ENCODE measurements at regions not wholly inside any gene's neighbourhood (a gene's known extent, or its start where the extent isn't known, plus 50 kb on each side); places are given as distances from the start of the nearest gene placed in this dataset.

DNA sequence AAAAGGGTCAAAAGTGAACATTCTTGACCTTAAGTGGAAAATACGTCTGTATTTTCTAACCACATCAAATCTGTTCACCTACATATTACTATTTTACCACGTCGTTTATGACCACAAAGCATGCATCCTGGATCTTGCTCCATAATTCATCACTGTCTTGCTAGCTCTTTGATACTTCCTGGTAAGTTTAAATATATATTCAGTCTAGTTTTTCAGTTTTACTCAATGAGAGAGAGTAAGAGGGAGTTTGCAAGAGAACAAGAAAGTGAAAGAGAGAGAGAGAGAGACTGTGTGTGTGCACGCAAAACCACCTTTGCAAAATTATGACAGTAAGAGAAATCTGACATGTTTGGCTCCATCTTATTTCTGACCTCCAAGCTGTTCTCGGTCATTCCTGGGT is 173.7 kb upstream of the GALNTL6 start:
- peak in 1 of 4 donors; percentile 3 for DNase-seq (ENCODE audit: low read depth in 4 of 4, low spot score in 2 of 4)

DNA sequence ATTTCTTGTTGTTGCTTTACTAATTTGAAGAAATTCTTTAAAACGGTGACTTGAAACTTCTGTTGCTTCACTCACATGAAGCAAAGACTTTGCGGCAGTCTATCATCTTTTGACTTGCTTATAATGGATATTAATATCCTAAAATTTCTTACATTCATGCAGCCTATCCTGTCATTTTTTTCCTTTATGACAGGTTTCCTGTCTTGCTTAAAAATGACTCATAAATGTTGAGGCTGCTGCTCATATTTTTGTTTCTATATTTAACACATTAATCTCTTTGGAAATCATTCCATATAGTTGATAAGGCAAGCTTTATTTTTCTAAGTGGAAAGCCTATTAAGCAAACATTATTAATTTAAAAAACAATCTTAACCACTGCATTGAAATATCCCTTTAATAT is 176.6 kb upstream of the GALNTL6 start:
- DNase-seq (ENCODE audit: low read depth in 4 of 4, low spot score in 2 of 4): no peak

DNA sequence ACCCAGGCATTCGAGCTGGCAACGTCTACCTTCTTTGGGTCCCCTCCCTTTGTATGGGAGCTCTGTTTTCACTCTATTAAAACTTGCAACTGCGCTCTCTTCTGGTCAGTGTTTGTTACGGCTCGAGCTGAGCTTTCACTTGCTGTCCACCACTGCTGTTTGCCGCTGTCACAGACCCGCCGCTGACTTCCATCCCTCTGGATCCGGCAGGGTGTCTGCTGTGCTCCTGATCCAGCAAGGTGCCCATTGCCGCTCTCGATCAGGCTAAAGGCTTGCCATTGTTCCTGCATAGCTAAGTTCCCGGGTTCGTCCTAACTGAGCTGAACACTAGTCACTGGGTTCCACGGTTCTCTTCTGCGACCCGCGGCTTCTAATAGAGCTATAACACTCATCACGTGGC is 183.5 kb upstream of the GALNTL6 start:
- DNase-seq (ENCODE audit: low read depth in 4 of 4, low spot score in 2 of 4): no peak

DNA sequence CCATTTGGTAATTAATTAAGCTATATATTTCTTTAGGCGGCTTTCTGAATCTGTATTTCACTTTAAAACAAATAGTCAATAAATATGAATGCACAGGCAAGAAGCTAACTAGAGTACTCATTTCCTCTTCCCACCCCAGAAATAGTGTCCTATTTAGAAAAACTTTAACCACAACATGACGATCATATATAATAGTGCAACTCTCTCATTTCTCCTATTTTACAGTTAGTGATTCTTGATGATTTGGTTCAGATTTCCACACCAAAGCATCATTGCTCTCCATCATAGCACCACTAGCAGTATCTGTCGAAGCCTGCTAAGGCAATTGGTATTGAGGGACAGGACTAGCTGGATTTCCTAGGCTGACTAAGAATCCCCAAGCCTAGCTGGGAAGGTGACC is 184.0 kb upstream of the GALNTL6 start:
- no peak for DNase-seq (ENCODE audit: low read depth in 4 of 4, low spot score in 2 of 4)

DNA sequence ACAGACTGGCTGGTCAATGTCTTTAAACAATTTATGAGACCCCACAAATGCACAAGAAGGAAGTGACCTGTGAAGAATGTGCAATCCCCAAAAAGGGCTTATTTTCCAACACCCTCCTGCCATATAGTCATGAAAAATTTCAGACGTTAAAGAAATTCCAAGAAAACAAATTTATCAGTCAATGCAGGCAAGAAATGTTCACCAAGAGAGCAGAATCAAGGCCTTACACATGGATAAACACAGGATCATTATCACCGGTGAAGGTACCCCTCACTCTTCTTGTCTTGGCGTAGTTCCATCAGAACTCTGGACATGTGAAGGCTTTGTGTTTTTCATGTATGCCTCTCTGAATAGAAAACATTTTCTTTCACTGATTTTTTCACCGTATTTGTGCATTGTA is 186.7 kb upstream of the GALNTL6 start:
- no peak for DNase-seq (ENCODE audit: low read depth in 4 of 4, low spot score in 2 of 4)

DNA sequence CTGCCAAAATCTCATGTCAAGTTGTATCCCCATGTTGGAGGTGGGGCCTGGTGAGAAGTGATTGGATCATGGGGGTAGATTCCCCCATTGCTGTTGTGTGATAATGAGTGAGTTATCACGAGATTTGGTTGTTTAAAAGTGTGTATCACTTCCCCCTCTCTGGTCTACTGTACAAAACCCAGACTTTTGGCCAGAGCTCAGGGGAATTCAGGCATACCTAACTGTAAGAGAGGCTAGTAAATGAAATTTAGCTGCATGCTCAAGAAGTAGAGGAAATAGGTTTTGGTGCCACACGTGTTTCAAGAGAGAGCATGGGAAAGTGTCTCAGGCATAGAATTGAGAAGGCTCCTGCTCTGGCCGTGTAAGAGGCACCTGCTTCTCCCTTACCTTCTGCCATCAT is 190.5 kb upstream of the GALNTL6 start:
- DNase-seq (ENCODE audit: low read depth in 4 of 4, low spot score in 2 of 4): no peak

DNA sequence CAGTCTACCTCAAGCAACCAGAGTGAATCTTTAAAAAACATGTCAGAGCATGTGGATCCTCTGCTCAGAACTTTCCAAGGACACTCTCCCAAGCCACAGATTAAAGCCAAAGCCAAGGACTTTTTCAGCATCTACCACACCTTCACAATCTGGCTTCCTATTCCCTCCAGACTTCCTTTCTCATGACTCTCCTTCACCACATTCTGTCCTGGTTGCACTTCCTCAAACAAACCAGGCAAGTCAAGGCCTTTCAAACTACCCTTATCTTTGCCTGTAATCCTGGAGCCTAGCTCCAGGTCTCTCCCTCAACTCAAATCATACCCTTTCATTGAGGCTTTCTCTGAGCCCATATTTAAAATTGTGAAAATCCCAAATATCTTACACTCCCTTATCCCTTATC is 191.6 kb upstream of the GALNTL6 start:
- DNase-seq (ENCODE audit: low read depth in 4 of 4, low spot score in 2 of 4): no peak

DNA sequence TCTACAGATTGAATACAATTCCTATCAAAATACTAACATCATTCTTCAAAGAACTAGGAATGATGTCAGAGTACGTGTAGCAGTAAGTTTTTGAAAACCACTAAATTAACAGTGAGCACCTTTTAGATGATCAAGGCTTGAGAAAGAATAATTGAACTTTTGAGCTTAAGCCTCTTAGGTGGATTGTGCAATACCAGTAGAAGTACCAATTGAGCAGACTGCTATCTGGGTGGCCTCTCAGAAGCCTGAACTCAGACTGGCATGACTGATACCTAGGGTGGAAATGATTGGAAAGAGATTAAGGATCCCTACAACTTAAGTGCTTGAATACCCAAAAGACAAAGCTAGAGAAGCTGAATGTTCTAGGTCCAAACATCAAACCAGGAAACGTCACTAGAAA is 200.3 kb upstream of the GALNTL6 start:
- no peak for DNase-seq (ENCODE audit: low read depth in 4 of 4, low spot score in 2 of 4)

DNA sequence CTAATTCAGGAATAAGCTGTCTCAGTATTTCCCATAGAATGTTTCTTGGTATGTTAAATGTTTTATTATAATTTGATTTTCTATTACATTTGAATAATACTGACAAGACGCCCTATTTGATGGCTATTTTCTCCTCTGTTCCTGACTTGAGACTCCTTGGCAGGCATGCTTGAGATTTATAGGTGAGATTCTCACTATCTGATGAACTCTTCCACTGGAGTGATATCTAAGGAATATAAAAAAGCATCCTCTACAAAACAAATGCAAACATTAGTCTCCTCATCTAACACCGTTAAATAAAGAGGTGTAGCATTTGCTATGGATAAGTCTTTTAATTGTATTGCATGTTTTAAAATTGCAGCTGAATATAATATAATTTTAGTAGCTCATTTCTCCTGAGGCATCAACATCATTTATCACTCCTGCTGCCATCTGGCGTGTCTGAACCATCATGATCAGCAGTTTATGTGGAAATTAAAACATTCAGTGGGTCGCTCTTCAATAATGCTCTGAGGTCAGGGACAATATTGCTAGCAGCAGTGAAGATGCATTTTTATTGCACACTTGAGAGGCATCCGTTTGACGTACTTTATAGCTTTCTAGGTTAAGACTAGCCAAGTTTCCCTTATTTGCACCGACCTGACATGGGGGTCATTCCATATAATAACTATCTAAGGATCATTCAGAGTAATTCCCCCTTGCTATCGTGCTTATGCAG is 210.4 kb upstream of the GALNTL6 start:
- no peak for DNase-seq (ENCODE audit: low read depth in 4 of 4, low spot score in 2 of 4)

DNA sequence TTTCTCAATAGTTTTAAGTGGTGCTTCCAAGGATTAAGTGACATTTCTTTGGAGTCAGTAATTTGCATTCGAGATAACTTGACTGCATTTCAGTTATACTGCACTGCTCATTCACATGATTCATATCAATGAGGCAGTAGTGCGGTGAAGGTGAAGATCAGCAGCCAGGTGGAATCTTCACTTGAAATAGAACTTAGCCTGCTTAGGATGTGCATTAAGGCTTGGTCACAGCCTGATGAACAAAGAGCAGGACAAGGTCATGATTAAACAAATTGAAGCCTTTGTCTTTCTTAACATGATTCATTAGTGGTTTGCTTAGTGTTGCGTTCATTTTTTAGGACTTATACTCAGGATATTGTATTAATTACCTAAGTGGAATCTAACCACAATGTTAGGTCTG is 212.1 kb upstream of the GALNTL6 start:
- no peak for DNase-seq (ENCODE audit: low read depth in 4 of 4, low spot score in 2 of 4)

DNA sequence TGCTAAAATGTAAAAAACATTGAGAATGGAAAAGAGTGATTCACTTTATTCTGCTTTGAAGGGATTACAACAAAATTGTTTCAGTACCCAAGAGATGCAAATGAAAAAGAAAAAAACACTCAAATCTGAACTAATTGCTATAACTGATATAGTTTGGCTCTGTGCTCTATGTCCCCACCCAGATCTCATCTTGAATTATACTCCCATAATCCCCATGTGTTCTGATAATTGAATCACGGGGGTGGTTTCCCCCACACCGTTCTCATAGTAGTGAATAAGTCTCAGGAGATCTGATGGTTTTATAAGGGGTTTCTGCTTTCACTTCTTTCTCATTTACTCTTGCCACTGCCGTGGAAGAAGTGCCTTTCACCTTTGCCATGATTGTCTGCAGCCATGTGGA is 213.6 kb upstream of the GALNTL6 start:
- no peak for DNase-seq (ENCODE audit: low read depth in 4 of 4, low spot score in 2 of 4)

DNA sequence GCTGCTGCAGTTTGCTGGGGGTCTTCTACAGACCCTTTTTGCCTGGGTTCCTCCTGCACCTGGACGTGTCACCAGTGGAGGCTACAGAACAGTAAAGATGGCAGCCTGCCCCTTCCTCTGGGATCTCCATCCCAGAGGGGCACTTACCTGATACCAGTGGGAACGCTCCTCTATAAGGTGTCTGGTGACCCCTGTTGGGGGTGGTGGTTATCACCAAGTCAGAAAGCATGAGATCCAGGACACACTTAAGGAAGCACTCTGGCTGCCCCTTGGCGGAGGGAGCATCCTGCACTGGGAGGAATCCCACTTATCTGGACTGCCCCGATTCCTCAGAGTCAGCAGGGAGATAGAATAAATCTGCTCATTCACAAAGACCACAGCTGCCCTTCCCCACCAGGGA is 218.9 kb upstream of the GALNTL6 start:
- DNase-seq (ENCODE audit: low read depth in 4 of 4, low spot score in 2 of 4): no peak

DNA sequence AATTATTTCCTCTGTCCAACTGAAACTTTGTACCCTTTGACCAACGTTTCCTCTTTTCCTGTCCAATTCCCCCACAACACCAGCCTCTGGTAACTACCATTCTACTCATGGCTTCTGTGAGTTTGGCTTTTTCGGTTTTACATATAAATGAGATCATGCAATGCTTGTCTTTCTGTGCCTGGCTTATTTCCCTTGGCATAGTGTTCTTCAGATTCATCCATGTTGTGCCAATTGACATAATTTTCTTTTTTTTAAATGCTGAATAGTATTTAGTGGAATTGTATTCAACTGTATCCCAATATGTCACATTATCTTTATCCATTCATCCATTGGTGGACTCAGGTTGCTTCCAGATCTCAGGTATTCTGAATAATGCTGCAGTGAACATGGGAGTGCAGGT is 222.5 kb upstream of the GALNTL6 start:
- DNase-seq (ENCODE audit: low read depth in 4 of 4, low spot score in 2 of 4): no peak

DNA sequence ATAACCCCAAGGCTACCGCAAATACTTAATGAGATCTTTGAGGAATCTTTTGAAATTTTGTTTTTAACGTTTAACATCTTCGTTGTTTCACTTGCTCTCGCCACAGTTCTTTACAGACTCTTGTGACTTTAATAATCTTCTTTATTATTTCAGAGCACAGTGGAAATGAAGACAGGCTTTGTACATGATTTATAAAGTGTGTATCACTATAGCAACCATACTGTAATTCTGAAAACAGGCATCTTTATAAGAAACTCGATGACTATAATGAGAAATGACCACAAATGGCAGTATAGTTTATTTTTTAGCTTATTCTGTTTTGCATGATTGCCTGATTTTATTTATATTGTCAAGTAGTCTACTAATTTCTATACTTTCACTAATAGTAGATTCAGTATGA is 224.4 kb upstream of the GALNTL6 start:
- no peak for DNase-seq (ENCODE audit: low read depth in 4 of 4, low spot score in 2 of 4)

DNA sequence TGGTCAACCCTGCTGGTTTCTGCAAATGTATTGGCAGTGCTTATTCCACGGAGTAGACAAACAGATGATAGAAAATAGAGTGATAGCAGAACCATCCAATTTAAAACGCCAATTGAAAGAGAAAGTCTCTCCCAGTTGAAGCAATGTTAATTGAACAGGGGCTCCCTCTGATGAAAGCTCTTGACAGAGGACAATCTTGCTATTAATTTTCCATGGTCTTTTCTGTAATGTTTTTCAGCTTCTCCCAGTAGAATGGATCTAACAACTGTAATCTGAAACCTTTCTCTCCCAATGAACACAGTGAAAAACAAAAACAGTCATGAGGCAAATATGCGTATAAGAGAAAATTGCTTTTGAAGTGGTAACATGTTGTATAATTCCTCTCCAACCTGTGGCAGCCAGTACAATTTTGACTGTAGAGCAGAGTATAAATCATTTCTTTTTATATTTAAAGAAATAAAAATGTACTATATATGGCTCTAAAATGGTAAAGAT is 225.1 kb upstream of the GALNTL6 start:
- DNase-seq (ENCODE audit: low read depth in 4 of 4, low spot score in 2 of 4): no peak

DNA sequence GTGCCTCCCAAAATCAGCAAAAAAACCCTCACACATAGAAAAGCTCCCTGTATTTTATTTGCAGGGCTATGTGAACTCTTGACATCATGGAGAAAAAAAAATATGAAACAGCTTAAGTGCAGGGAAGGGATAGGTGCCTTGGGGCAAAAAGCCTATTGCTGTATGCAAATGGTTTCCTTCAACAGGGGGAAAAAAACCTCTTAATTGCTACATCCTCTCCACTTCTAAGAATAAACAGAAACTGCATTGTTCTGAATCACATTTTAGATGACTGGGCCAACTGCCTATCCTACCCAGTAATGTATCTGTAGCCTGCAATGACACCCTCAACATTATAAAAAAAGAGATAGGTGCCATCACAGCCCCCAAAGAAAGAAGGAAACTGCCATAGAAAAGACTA is 229.4 kb upstream of the GALNTL6 start:
- DNase-seq (ENCODE audit: low read depth in 4 of 4, low spot score in 2 of 4): no peak

DNA sequence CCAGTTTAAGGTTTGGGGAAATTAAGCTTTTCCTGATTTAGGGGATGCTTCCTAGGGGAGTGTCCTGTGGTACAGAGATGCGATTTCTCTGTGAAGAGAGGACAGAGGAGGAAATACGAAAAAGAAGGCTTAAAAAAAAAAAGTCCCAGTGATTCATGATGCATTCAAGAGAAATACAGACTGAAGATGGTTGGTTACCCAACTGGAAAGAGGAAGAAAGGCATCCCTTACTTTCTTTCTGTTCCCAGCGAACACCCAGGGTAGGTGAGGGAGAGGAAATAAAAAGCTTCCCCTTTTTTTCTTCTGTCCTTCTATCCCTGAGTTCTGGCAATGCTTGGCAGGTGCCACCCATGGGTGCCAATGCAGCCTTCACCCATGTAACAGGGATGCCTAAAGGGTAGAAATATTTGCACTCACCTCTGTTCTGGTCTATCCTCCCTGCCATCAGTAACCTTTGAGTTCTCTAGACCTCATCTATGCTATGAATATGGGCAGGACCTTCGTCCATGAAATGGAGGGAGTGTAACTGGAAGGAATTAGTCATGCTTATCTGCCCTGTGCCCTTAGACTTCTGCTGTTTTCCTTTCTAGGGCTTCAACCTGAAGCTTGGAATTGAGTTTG is 230.1 kb upstream of the GALNTL6 start:
- DNase-seq (ENCODE audit: low read depth in 4 of 4, low spot score in 2 of 4): no peak

DNA sequence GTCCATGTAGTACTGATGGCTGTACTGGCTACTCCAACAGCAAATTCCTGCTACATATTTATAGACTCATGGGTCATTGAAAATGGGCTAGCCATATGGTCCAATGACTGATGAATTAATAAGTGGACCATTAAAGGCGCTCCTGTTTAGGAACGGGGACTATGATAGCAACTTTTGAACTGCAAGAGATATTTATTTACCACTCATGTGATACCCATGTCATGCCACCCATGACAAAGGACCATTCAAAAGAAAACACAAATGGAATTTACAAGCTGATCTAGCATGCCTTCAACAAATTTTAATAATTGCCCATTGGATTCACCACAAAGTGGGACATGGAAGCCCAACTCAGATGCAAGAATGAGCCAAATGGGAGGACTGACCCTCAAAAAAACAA is 240.0 kb upstream of the GALNTL6 start:
- no peak for DNase-seq (ENCODE audit: low read depth in 4 of 4, low spot score in 2 of 4)

DNA sequence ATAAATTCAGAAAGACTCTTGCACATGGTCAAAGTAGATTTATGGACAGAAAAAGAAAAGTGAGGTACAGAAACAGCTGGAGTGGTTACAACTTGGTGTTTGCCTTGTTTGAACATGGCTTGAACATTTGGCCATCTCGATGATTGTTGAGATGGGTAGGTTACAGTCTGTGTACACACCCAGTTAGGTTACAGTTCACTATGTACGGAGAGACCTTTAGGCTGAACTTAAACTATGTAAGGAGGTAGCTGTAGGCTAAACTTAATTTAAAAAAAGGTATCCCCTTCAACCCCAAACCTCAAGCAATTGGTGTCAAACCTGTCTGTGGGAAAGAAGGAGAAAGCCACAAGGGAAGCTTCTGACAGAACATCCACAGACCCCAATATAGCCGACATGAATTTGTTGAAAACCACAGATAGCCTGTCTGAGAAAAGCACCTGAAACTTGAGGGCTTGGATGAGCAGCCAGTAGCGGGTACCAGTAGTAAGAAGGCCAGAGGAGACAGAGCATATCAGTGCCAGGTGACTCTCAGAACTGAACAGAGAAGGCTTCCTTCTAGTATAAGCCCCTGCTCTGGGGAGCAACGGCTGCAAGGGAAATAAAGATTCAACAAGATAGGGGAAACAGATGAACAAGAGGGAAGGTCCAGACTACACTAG is 247.9 kb upstream of the GALNTL6 start:
- DNase-seq (ENCODE audit: low read depth in 4 of 4, low spot score in 2 of 4): no peak

DNA sequence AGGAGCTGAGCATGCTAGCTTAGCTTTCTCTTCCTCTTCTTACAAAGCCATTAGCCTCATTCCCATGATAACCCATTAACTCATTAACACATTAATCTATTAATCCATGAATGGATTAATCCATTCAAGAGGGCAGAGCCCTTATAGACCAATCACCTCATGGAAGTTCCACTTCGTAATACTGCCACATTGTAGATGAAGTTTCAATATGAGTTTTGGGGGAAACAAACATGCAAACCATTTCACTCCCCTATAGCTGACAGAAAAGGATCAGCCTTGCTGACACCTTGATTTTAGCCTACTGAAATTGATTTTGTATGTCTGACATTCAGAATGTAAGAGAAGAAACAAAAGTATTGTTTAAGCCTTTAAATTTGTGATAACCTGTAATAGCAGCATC is 251.8 kb upstream of the GALNTL6 start:
- no peak for DNase-seq (ENCODE audit: low read depth in 4 of 4, low spot score in 2 of 4)

DNA sequence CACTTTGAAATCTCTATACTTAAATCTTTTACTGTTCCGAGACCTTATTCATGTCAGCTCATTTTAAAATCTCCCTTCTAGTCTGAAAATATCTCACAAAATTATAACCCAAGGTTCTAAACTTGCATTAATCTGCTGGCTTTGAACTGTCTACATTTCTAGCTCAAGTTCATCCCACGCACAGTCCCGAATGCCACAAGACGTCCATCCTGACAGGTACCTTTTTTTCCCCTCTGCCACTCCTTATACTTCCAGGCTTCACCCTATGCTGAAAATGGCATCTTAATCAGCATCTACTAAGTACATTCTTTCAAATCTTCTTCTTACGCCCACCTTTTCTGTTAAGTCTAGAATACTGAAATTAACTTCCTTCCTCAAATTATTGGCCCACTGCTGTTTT is 259.2 kb upstream of the GALNTL6 start:
- no peak for DNase-seq (ENCODE audit: low read depth in 4 of 4, low spot score in 2 of 4)

DNA sequence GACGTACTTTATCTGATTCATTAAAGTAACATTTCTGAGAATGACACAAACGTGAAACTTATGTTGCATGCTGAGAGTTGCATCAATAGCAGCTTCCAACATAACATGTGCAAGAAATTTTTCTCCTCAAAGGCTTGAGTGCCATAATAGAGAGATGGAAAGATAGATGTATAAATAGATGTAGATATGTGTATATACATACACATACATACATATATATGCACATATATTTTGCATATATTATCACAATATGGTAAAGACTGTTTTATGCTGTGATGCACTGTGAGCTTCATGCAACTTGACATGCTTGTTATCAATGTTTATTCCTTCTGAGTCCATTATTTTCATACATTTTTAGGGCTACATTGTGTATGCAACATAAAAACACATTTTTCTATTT is 270.6 kb upstream of the GALNTL6 start:
- no peak for DNase-seq (ENCODE audit: low read depth in 4 of 4, low spot score in 2 of 4)

Measured in left renal cortex interstitium (tissue), 4 donors.